ENCODE measurements at regions not wholly inside any gene's neighbourhood (a gene's known extent, or its start where the extent isn't known, plus 50 kb on each side); places are given as distances from the start of the nearest gene placed in this dataset.

- Histone ChIP-seq H3K9me3 (ENCODE audit: low read length) (no peaks in the 10 kb centered on the region), H3K4me1 (ENCODE audit: insufficient read depth, low read length) (no peaks in the 10 kb centered on the region), H3K36me3 (ENCODE audit: insufficient read depth, low read length) (no peaks in the 10 kb centered on the region), H3K27ac (ENCODE audit: low read depth, low read length) (no peak overlapping the region), H3K4me3 (ENCODE audit: low read length) (no peak overlapping the region), H3K27me3 (ENCODE audit: insufficient read depth, low read length, poor library complexity, severe bottlenecking) (no peaks in the 10 kb centered on the region)
- Mint-ChIP-seq H3K36me3 (no peaks in the 10 kb centered on the region), H3K27ac (peak overlapping the region in 1 of 8 donors; percentile 68), H3K9me3 (peaks cover 0 to 3% (median 0%) of the 10 kb centered on the region in 5 donors), H3K27me3 (peaks cover 0 to 9% of the 10 kb centered on the region in 2 donors), H3K4me3 (no peak overlapping the region), H3K4me1 (no peaks in the 10 kb centered on the region)
- ChIA-PET POLR2A (interaction anchor here (0.6 kb wide), 1 partner anchor 168 kb away, joined by 3 read pairs; no protein-coding TSS in a partner anchor), CTCF (interaction anchor here (1.5 to 3.8 kb wide), 3 partner anchors 209 to 662 kb away, joined by 4 to 24 read pairs (median 5); no protein-coding TSS in a partner anchor)
- DNase-seq: no peak
These were observed 80.6 kb downstream of the LSM3 start for GRCh38 chr3:14258906-14259904.

- H3K27me3 ChIP-seq (ENCODE audit: insufficient read depth, low read length, poor library complexity, severe bottlenecking): no peaks in the 10 kb centered on the region
- H3K27ac ChIP-seq (ENCODE audit: low read depth, low read length): no peak overlapping the region
- H3K9me3 Mint-ChIP-seq: peaks cover 0 to 3% (median 0%) of the 10 kb centered on the region in 5 donors
- no peak overlapping the region for H3K27ac Mint-ChIP-seq
- ChIA-PET CTCF (interaction anchor here (1.4 to 3.8 kb wide), 7 partner anchors 8 to 364 kb away, joined by 4 to 24 read pairs (median 8); partner anchors contain the start of gene SLC6A6), POLR2A (no interaction called here)
- H3K4me3 Mint-ChIP-seq: no peak overlapping the region
- H3K4me3 ChIP-seq (ENCODE audit: low read length): no peak overlapping the region
- no peaks in the 10 kb centered on the region for H3K4me1 Mint-ChIP-seq
- no peaks in the 10 kb centered on the region for H3K4me1 ChIP-seq (ENCODE audit: insufficient read depth, low read length)
- peaks cover under 1 to 11% of the 10 kb centered on the region in 2 donors for H3K27me3 Mint-ChIP-seq
- no peaks in the 10 kb centered on the region for H3K36me3 ChIP-seq (ENCODE audit: insufficient read depth, low read length)
- no peaks in the 10 kb centered on the region for H3K9me3 ChIP-seq (ENCODE audit: low read length)
- no peak for DNase-seq
- H3K36me3 Mint-ChIP-seq: no peaks in the 10 kb centered on the region
These were observed 81.8 kb downstream of the LSM3 start for GRCh38 chr3:14260463-14260862.

GRCh38 chr3:14261229-14261628 lies 82.6 kb downstream of the LSM3 start:
- Mint-ChIP-seq H3K4me1 (no peaks in the 10 kb centered on the region), H3K9me3 (peaks cover 0 to 3% (median 0%) of the 10 kb centered on the region in 5 donors), H3K4me3 (no peak overlapping the region), H3K36me3 (no peaks in the 10 kb centered on the region), H3K27me3 (peaks cover 4 to 11% of the 10 kb centered on the region in 2 donors), H3K27ac (no peak overlapping the region)
- ChIA-PET POLR2A (interaction anchor here (0.6 kb wide), 1 partner anchor 199 kb away, joined by 9 read pairs; no protein-coding TSS in a partner anchor), CTCF (interaction anchor here (0.8 to 3.8 kb wide), 10 partner anchors 9 to 288 kb away, joined by 3 to 24 read pairs (median 6); partner anchors contain the start of gene SLC6A6)
- H3K27me3 ChIP-seq (ENCODE audit: insufficient read depth, low read length, poor library complexity, severe bottlenecking): no peaks in the 10 kb centered on the region
- no peak overlapping the region for H3K27ac ChIP-seq (ENCODE audit: low read depth, low read length)
- no peaks in the 10 kb centered on the region for H3K9me3 ChIP-seq (ENCODE audit: low read length)
- no peaks in the 10 kb centered on the region for H3K4me1 ChIP-seq (ENCODE audit: insufficient read depth, low read length)
- no peak overlapping the region for H3K4me3 ChIP-seq (ENCODE audit: low read length)
- DNase-seq: peak; percentile 53 to 81 (median 67)
- no peaks in the 10 kb centered on the region for H3K36me3 ChIP-seq (ENCODE audit: insufficient read depth, low read length)

GRCh38 chr3:14262212-14262611 lies 83.6 kb downstream of the LSM3 start:
- peaks cover 0 to 3% (median 0%) of the 10 kb centered on the region in 5 donors for H3K9me3 Mint-ChIP-seq
- no peaks in the 10 kb centered on the region for H3K36me3 Mint-ChIP-seq

GRCh38 chr3:14262867-14263266 lies 84.2 kb downstream of the LSM3 start:
- ChIA-PET CTCF (interaction anchor here (1.2 to 3.8 kb wide), 3 partner anchors 59 to 205 kb away, joined by 3 to 24 read pairs (median 23); no protein-coding TSS in a partner anchor), POLR2A (no interaction called here)
- no peak for DNase-seq
- H3K36me3 ChIP-seq (ENCODE audit: insufficient read depth, low read length): no peaks in the 10 kb centered on the region
- H3K36me3 Mint-ChIP-seq: no peaks in the 10 kb centered on the region
- H3K9me3 ChIP-seq (ENCODE audit: low read length): no peaks in the 10 kb centered on the region
- H3K4me3 Mint-ChIP-seq: no peak overlapping the region
- H3K4me3 ChIP-seq (ENCODE audit: low read length): no peak overlapping the region
- H3K9me3 Mint-ChIP-seq: peaks cover 0 to 3% (median 0%) of the 10 kb centered on the region in 5 donors
- no peaks in the 10 kb centered on the region for H3K4me1 Mint-ChIP-seq
- H3K27ac ChIP-seq (ENCODE audit: low read depth, low read length): no peak overlapping the region
- H3K4me1 ChIP-seq (ENCODE audit: insufficient read depth, low read length): no peaks in the 10 kb centered on the region
- H3K27ac Mint-ChIP-seq: no peak overlapping the region
- H3K27me3 ChIP-seq (ENCODE audit: insufficient read depth, low read length, poor library complexity, severe bottlenecking): no peaks in the 10 kb centered on the region
- H3K27me3 Mint-ChIP-seq: peaks cover 8 to 14% of the 10 kb centered on the region in 2 donors

More at GRCh38 chr3:14262212-14262611, 83.6 kb downstream of the LSM3 start:
- H3K27ac ChIP-seq (ENCODE audit: low read depth, low read length): no peak overlapping the region
- no peak for DNase-seq
- no peaks in the 10 kb centered on the region for H3K9me3 ChIP-seq (ENCODE audit: low read length)
- no peaks in the 10 kb centered on the region for H3K4me1 ChIP-seq (ENCODE audit: insufficient read depth, low read length)
- H3K36me3 ChIP-seq (ENCODE audit: insufficient read depth, low read length): no peaks in the 10 kb centered on the region
- CTCF ChIA-PET: interaction anchor here (0.9 to 3.8 kb wide), 7 partner anchors 66 to 659 kb away, joined by 3 to 24 read pairs (median 7); partner anchors contain the start of gene SLC6A6
- H3K4me1 Mint-ChIP-seq: no peaks in the 10 kb centered on the region
- no peak overlapping the region for H3K4me3 ChIP-seq (ENCODE audit: low read length)
- peak overlapping the region in 2 of 8 donors; percentile 14 to 70 for H3K27ac Mint-ChIP-seq
- H3K4me3 Mint-ChIP-seq: no peak overlapping the region
- H3K27me3 Mint-ChIP-seq: peaks cover 4 to 11% of the 10 kb centered on the region in 2 donors
- H3K27me3 ChIP-seq (ENCODE audit: insufficient read depth, low read length, poor library complexity, severe bottlenecking): no peaks in the 10 kb centered on the region
- POLR2A ChIA-PET: no interaction called here

GRCh38 chr3:14263317-14264005 lies 84.8 kb downstream of the LSM3 start:
- Histone ChIP-seq H3K9me3 (ENCODE audit: low read length) (no peaks in the 10 kb centered on the region), H3K27ac (ENCODE audit: low read depth, low read length) (no peak overlapping the region), H3K4me1 (ENCODE audit: insufficient read depth, low read length) (no peaks in the 10 kb centered on the region), H3K36me3 (ENCODE audit: insufficient read depth, low read length) (no peaks in the 10 kb centered on the region), H3K4me3 (ENCODE audit: low read length) (no peak overlapping the region), H3K27me3 (ENCODE audit: insufficient read depth, low read length, poor library complexity, severe bottlenecking) (no peaks in the 10 kb centered on the region)
- H3K27ac Mint-ChIP-seq: peak overlapping the region in 1 of 8 donors; percentile 90
- H3K27me3 Mint-ChIP-seq: peaks cover 12 to 14% of the 10 kb centered on the region in 2 donors
- DNase-seq: no peak
- no peak overlapping the region for H3K4me3 Mint-ChIP-seq
- no peaks in the 10 kb centered on the region for H3K36me3 Mint-ChIP-seq
- POLR2A ChIA-PET: no interaction called here
- CTCF ChIA-PET: interaction anchor here (1.2 kb wide), 1 partner anchor 60 kb away, joined by 3 read pairs; no protein-coding TSS in a partner anchor
- peaks cover 0 to 3% (median 0%) of the 10 kb centered on the region in 5 donors for H3K9me3 Mint-ChIP-seq
- H3K4me1 Mint-ChIP-seq: no peaks in the 10 kb centered on the region

- Mint-ChIP-seq H3K9me3 (peaks cover 0 to 3% (median 0%) of the 10 kb centered on the region in 5 donors), H3K27ac (no peak overlapping the region), H3K36me3 (no peaks in the 10 kb centered on the region), H3K4me1 (no peaks in the 10 kb centered on the region), H3K4me3 (no peak overlapping the region), H3K27me3 (peaks cover 11 to 12% of the 10 kb centered on the region in 2 donors)
- no peak for DNase-seq
- H3K27me3 ChIP-seq (ENCODE audit: insufficient read depth, low read length, poor library complexity, severe bottlenecking): no peaks in the 10 kb centered on the region
- CTCF ChIA-PET: interaction anchor here (1.1 to 1.4 kb wide), 3 partner anchors 197 to 369 kb away, joined by 3 to 6 read pairs (median 4); no protein-coding TSS in a partner anchor
- no peaks in the 10 kb centered on the region for H3K36me3 ChIP-seq (ENCODE audit: insufficient read depth, low read length)
- no peaks in the 10 kb centered on the region for H3K4me1 ChIP-seq (ENCODE audit: insufficient read depth, low read length)
- H3K4me3 ChIP-seq (ENCODE audit: low read length): no peak overlapping the region
- POLR2A ChIA-PET: no interaction called here
- H3K9me3 ChIP-seq (ENCODE audit: low read length): no peaks in the 10 kb centered on the region
- H3K27ac ChIP-seq (ENCODE audit: low read depth, low read length): no peak overlapping the region
These were observed 86.8 kb downstream of the LSM3 start for GRCh38 chr3:14265246-14265962.

All from CD8-positive, alpha-beta memory T cell (primary cell).